HG03565 (cell line): ENCODE measurements at regions not wholly inside any gene's neighbourhood (a gene's known extent, or its start where the extent isn't known, plus 50 kb on each side); places are given as distances from the start of the nearest gene placed in this dataset.

Experiments used
- ATAC-seq: cut with Tn5 transposase; IDR thresholded peaks from one replicate; pipeline ENCODE4 v1.9.1; 2021; ENCODE audit warnings: mild to moderate bottlenecking, moderate library complexity; ENCODE audit not compliant: unreplicated experiment

- no peak for ATAC-seq
Measured at GRCh38 chr6:139433631-139434419, 59.4 kb upstream of the CITED2 start.

GRCh38 chr6:139431602-139431956 lies 57.1 kb upstream of the CITED2 start:
- ATAC-seq: no peak

- no peak for ATAC-seq
Measured at GRCh38 chr6:139430899-139431601, 56.6 kb upstream of the CITED2 start.

- no peak for ATAC-seq
Measured at GRCh38 chr6:139429580-139430145, 55.2 kb upstream of the CITED2 start.

GRCh38 chr6:139427199-139427598 lies 52.8 kb upstream of the CITED2 start:
- no peak for ATAC-seq

GRCh38 chr6:139426795-139427194 lies 52.3 kb upstream of the CITED2 start:
- no peak for ATAC-seq

GRCh38 chr6:139425780-139426179 lies 51.3 kb upstream of the CITED2 start:
- no peak for ATAC-seq

- ATAC-seq: no peak
Measured at GRCh38 chr6:139423971-139424667, 49.7 kb upstream of the CITED2 start.
